H1 (cell line): ENCODE measurements at regions not wholly inside any gene's neighbourhood (a gene's known extent, or its start where the extent isn't known, plus 50 kb on each side); places are given as distances from the start of the nearest gene placed in this dataset.

Experiments
- CTCF ChIA-PET: fragments of 300-600 bp; sonication (Branson Sonifier 250); formaldehyde crosslinking; loops from one replicate; lab custom pipeline; 2021; ENCODE audit not compliant: partially characterized antibody; lab: Charles Lee
- POLR2A ChIA-PET: fragments of 300-600 bp; sonication (Branson Sonifier 250); formaldehyde crosslinking; loops from one replicate; lab custom pipeline; 2021; ENCODE audit warnings: inconsistent platforms; ENCODE audit not compliant: partially characterized antibody; lab: Charles Lee
- DNase-seq, 2 experiments: peaks; one replicate each; pipeline versions ENCODE4 v3.0.0 to v3.0.0-alpha.2; 2010 to 2022; ENCODE audit warnings: low spot score in 2 of 2, low read depth in 1 of 2, mixed read lengths in 1 of 2
- FAIRE-seq: peaks from 2 replicates; lab custom pipeline; 2011; peaks lifted over from hg19 to GRCh38; lab: Jason Lieb, UNC
- H2AFZ ChIP-seq: 2 replicates; pipeline ENCODE4 v1.8.1; 2012; ENCODE audit warnings: low read length, inconsistent platforms
- H2AK5ac ChIP-seq: 2 replicates; pipeline ENCODE4 v1.6.1; 2013; ENCODE audit warnings: low read depth, low read length
- H2BK120ac ChIP-seq: replicated peaks from 2 replicates; pipeline ENCODE3; 2013; ENCODE audit warnings: low read depth, low read length, inconsistent platforms
- H2BK12ac ChIP-seq: 2 replicates; pipeline ENCODE4 v1.6.1; 2013; ENCODE audit warnings: low read depth, low read length
- H2BK15ac ChIP-seq: 2 replicates; pipeline ENCODE4 v1.6.1; 2013; ENCODE audit warnings: low read length
- H2BK20ac ChIP-seq: 2 replicates; pipeline ENCODE4 v1.6.1; 2013; ENCODE audit warnings: low read length
- H2BK5ac ChIP-seq: 2 replicates; pipeline ENCODE4 v1.6.1; 2013; ENCODE audit warnings: low read depth, low read length
- H3K14ac ChIP-seq: 2 replicates; pipeline ENCODE4 v1.6.1; 2013; ENCODE audit warnings: inconsistent platforms; ENCODE audit not compliant: insufficient read length
- H3K18ac ChIP-seq: 2 replicates; pipeline ENCODE4 v1.6.1; 2013; ENCODE audit warnings: low read length; ENCODE audit errors: extremely low read depth
- H3K23ac ChIP-seq: 2 replicates; pipeline ENCODE4 v1.6.1; 2013; ENCODE audit warnings: inconsistent platforms; ENCODE audit not compliant: insufficient read length
- H3K23me2 ChIP-seq: 2 replicates; pipeline ENCODE4 v1.6.1; 2013; ENCODE audit warnings: low read depth, low read length
- H3K27ac ChIP-seq: 2 replicates; pipeline ENCODE4 v1.6.1; 2011; ENCODE audit warnings: low read depth, low read length, inconsistent platforms
- H3K27me3 ChIP-seq, 4 experiments: replicated peaks in 1 of 4; 1 replicate in 1 of 4; 2 replicates in 3 of 4; pipeline versions ENCODE4 v1.6.1 to v1.8.1; 2011 to 2013; ENCODE audit warnings: low read length in 3 of 4, mild to moderate bottlenecking in 3 of 4, inconsistent platforms in 2 of 4, mixed read lengths in 2 of 4, moderate library complexity in 1 of 4; ENCODE audit not compliant: control insufficient read depth in 3 of 4, insufficient read depth in 3 of 4; ENCODE audit errors: extremely low read depth in 1 of 4
- H3K36me3 ChIP-seq, 4 experiments: 2 replicates each; pipeline versions ENCODE4 v1.6.1 to v1.8.1; 2011 to 2013; ENCODE audit warnings: mild to moderate bottlenecking in 4 of 4, low read length in 3 of 4, moderate library complexity in 2 of 4, control low read depth in 1 of 4, inconsistent platforms in 1 of 4; ENCODE audit not compliant: insufficient read depth in 4 of 4, control insufficient read depth in 2 of 4
- H3K4ac ChIP-seq: replicated peaks from 2 replicates; pipeline ENCODE3; 2013; ENCODE audit warnings: low read length, low read depth, mixed read lengths, inconsistent platforms; ENCODE audit not compliant: insufficient read length
- H3K4me1 ChIP-seq, 4 experiments: replicated peaks in 1 of 4; 1 replicate in 1 of 4; 2 replicates in 3 of 4; pipeline versions ENCODE4 v1.6.1 to v1.8.1; 2011 to 2013; ENCODE audit warnings: low read length in 3 of 4, inconsistent platforms in 2 of 4, mixed read lengths in 1 of 4; ENCODE audit not compliant: insufficient read depth in 4 of 4, control insufficient read depth in 3 of 4
- H3K4me2 ChIP-seq, 2 experiments: 2 replicates each; pipeline versions ENCODE4 v1.6.1 to v1.8.1; 2011 to 2013; ENCODE audit warnings: low read depth in 2 of 2, low read length in 2 of 2, control low read depth in 1 of 2, inconsistent platforms in 1 of 2, mild to moderate bottlenecking in 1 of 2; ENCODE audit not compliant: insufficient read depth in 1 of 2
- H3K4me3 ChIP-seq, 4 experiments: fragments of 200-600, 300-600 bp in 1 of 4; sonication (generic), shearing (Covaris generic), sonication (Bioruptor Twin) in 1 of 4; 2 replicates each; pipeline versions ENCODE4 v1.5.1 to v1.8.1; 2011 to 2016; ENCODE audit warnings: low read length in 4 of 4, low read depth in 3 of 4, control low read depth in 2 of 4, inconsistent platforms in 2 of 4, mild to moderate bottlenecking in 2 of 4, mixed read lengths in 1 of 4, moderate library complexity in 1 of 4; ENCODE audit not compliant: insufficient read depth in 2 of 4; ENCODE audit errors: extremely low read depth in 1 of 4
- H3K56ac ChIP-seq: replicated peaks from 2 replicates; pipeline ENCODE3; 2013; ENCODE audit warnings: low read depth, mild to moderate bottlenecking, mixed read lengths, low read length, inconsistent platforms; ENCODE audit not compliant: insufficient read length
- H3K79me1 ChIP-seq: 2 replicates; pipeline ENCODE4 v1.6.1; 2013; ENCODE audit warnings: low read depth, low read length, control low read depth
- H3K79me2 ChIP-seq, 2 experiments: 2 replicates each; pipeline versions ENCODE4 v1.6.1 to v1.8.1; 2012 to 2013; ENCODE audit warnings: low read length in 2 of 2, mild to moderate bottlenecking in 2 of 2, inconsistent platforms in 1 of 2; ENCODE audit not compliant: insufficient read depth in 2 of 2, control insufficient read depth in 1 of 2
- H3K9ac ChIP-seq, 4 experiments: replicated peaks in 1 of 4; 1 replicate in 1 of 4; 2 replicates in 3 of 4; pipeline versions ENCODE4 v1.6.1 to v1.8.1; 2011 to 2013; ENCODE audit warnings: low read depth in 3 of 4, low read length in 3 of 4, control low read depth in 2 of 4, mild to moderate bottlenecking in 2 of 4, moderate library complexity in 2 of 4, inconsistent platforms in 1 of 4; ENCODE audit errors: extremely low read depth in 1 of 4
- H3K9me3 ChIP-seq, 2 experiments: 2 replicates each; pipeline versions ENCODE4 v1.6.1 to v1.8.1; 2012 to 2013; ENCODE audit warnings: mild to moderate bottlenecking in 2 of 2, moderate library complexity in 2 of 2, control low read depth in 1 of 2, inconsistent platforms in 1 of 2, low read depth in 1 of 2, low read length in 1 of 2, mixed read lengths in 1 of 2; ENCODE audit not compliant: insufficient read depth in 2 of 2
- H4K20me1 ChIP-seq, 2 experiments: replicated peaks in 1 of 2; 2 replicates each; pipeline versions ENCODE3 to v1.8.1; 2011 to 2013; ENCODE audit warnings: inconsistent platforms in 2 of 2, low read length in 2 of 2, mild to moderate bottlenecking in 1 of 2; ENCODE audit not compliant: insufficient read depth in 2 of 2, control insufficient read depth in 1 of 2
- H4K5ac ChIP-seq: 2 replicates; pipeline ENCODE4 v1.6.1; 2013; ENCODE audit warnings: low read length, low read depth, mixed read lengths, inconsistent platforms; ENCODE audit not compliant: insufficient read length
- H4K8ac ChIP-seq: 2 replicates; pipeline ENCODE4 v1.8.0; 2013; ENCODE audit warnings: mild to moderate bottlenecking, moderate library complexity, low read length, inconsistent platforms; ENCODE audit not compliant: insufficient read depth; ENCODE audit errors: extremely low read depth
- H4K91ac ChIP-seq: replicated peaks from 2 replicates; pipeline ENCODE3; 2013; ENCODE audit warnings: low read length, mixed read lengths, inconsistent platforms; ENCODE audit not compliant: insufficient read length
- CTCF ChIP-seq, 3 experiments: IDR thresholded peaks; 1 replicate in 2 of 3; 2 replicates in 1 of 3; pipeline versions ENCODE4 v1.5.1 to v1.6.1; 2011; ENCODE audit warnings: low read length in 3 of 3, mild to moderate bottlenecking in 3 of 3, inconsistent platforms in 2 of 3, low read depth in 1 of 3, moderate library complexity in 1 of 3; ENCODE audit not compliant: insufficient read depth in 1 of 3; ENCODE audit errors: control extremely low read depth in 1 of 3
- EGR1 ChIP-seq: IDR thresholded peaks from 2 replicates; pipeline ENCODE4 v1.6.1; 2011; ENCODE audit warnings: low read depth, low read length, borderline replicate concordance
- EZH2 ChIP-seq: fragments of 200-600 bp; sonication (generic); IDR thresholded peaks from 2 replicates; pipeline ENCODE4 v1.7.1; 2012; ENCODE audit warnings: low read depth, mild to moderate bottlenecking, moderate library complexity, low read length, inconsistent platforms; ENCODE audit not compliant: severe bottlenecking
- MAX ChIP-seq: IDR thresholded peaks from 2 replicates; pipeline ENCODE4 v1.6.1; 2012; ENCODE audit warnings: inconsistent platforms
- NRF1 ChIP-seq: IDR thresholded peaks from 2 replicates; pipeline ENCODE4 v1.6.1; 2011; ENCODE audit warnings: mild to moderate bottlenecking, low read depth, low read length, improper control_type of control experiment
- POLR2A ChIP-seq, 2 experiments: IDR thresholded peaks; 1 replicate in 1 of 2; 2 replicates in 1 of 2; pipeline ENCODE4 v1.6.1; 2011; ENCODE audit warnings: low read depth in 2 of 2, low read length in 2 of 2, mild to moderate bottlenecking in 2 of 2; ENCODE audit errors: control extremely low read depth in 1 of 2
- POU5F1 ChIP-seq: IDR thresholded peaks from 2 replicates; pipeline ENCODE4 v1.6.1; 2011; ENCODE audit warnings: low read depth, mild to moderate bottlenecking, low read length, moderate library complexity
- SP4 ChIP-seq: IDR thresholded peaks from 2 replicates; pipeline ENCODE4 v1.6.1; 2012; ENCODE audit warnings: low read length, inconsistent platforms
- SRF ChIP-seq: IDR thresholded peaks from 2 replicates; pipeline ENCODE4 v1.6.1; 2011; ENCODE audit warnings: mild to moderate bottlenecking, low read depth, low read length, moderate library complexity
- USF2 ChIP-seq: IDR thresholded peaks from 2 replicates; pipeline ENCODE4 v1.6.1; 2011; ENCODE audit warnings: low read length, improper control_type of control experiment
- WGBS, 2 experiments: shearing (Covaris generic) in 1 of 2; methylation state at CpG; one replicate each; pipeline versions ENCODE4 v1.1.6 to v1.1.7; 2013 to 2015; ENCODE audit warnings: low lambda C conversion rate in 2 of 2, mixed read lengths in 2 of 2, inconsistent platforms in 1 of 2, low coverage in 1 of 2, missing lambda C conversion rate in 1 of 2; ENCODE audit not compliant: insufficient replicate concordance in 2 of 2, insufficient coverage in 1 of 2, insufficient read length in 1 of 2; ENCODE audit errors: extremely low coverage in 1 of 2, missing lambda C conversion rate in 1 of 2; 5-methylcytosine and 5-hydroxymethylcytosine counted together

GRCh38 chr10:121312587-121312986, 285.7 kb downstream of the FGFR2 start:
- Histone ChIP-seq H2AFZ (no peak overlapping the region), H2BK120ac (no peak overlapping the region), H3K27ac (no peak overlapping the region), H4K20me1 (no peaks in the 10 kb centered on the region), H3K79me2 (no peaks in the 10 kb centered on the region), H2BK15ac (no peak overlapping the region), H2BK12ac (no peak overlapping the region), H2AK5ac (no peak overlapping the region), H3K56ac (no peak overlapping the region), H3K4me2 (no peak overlapping the region; a peak in 1 of 4 replicates), H3K23ac (no peak overlapping the region), H3K27me3 (no peaks in the 10 kb centered on the region; a peak in 1 of 7 replicates), H3K18ac (no peak overlapping the region), H3K4ac (no peak overlapping the region), H3K36me3 (no peaks in the 10 kb centered on the region), H4K91ac (no peak overlapping the region), H4K5ac (no peak overlapping the region), H3K14ac (no peak overlapping the region), H3K23me2 (no peaks in the 10 kb centered on the region; the same call in 1 of the 2 replicates), H2BK20ac (no peak overlapping the region), H3K9ac (no peak overlapping the region), H3K9me3 (peaks cover 4% of the 10 kb centered on the region in 2 experiments; a peak in 2 of 4 replicates), H2BK5ac (no peak overlapping the region), H3K4me1 (peaks cover 0 to 14% (median 13%) of the 10 kb centered on the region in 4 experiments; a peak in 4 of 7 replicates), H3K4me3 (no peak overlapping the region), H4K8ac (no peak overlapping the region), H3K79me1 (no peaks in the 10 kb centered on the region)
- FAIRE-seq, result no peak
- CTCF ChIA-PET, result interaction anchor here (0.9 kb wide), 1 partner anchor 9 kb away, joined by 3 read pairs; no protein-coding TSS in a partner anchor
- TF ChIP-seq EGR1 (no peak), CTCF (IDR thresholded peaks at IDR 0.05; ENCODE audit: control extremely low read depth in 1 of 3, insufficient read depth in 1 of 3, low read depth in 1 of 3, low read length in 3 of 3) (no peak), USF2 (no peak), POLR2A (IDR thresholded peaks at IDR 0.05; ENCODE audit: control extremely low read depth in 1 of 2, low read depth in 2 of 2, low read length in 2 of 2) (no peak), MAX (no peak), SRF (no peak), NRF1 (no peak), POU5F1 (no peak), EZH2 (no peak), SP4 (no peak)
- DNase-seq, result no peak
- 80% methylated on average over 5 of the region's 5 CpGs; no CpG with 5 or more reads in 1 of the 2 experiments for WGBS, 2 experiments
- POLR2A ChIA-PET, result no interaction called here
